Epithelial cell of prostate (primary cell): ENCODE measurements at regions not wholly inside any gene's neighbourhood (a gene's known extent, or its start where the extent isn't known, plus 50 kb on each side); places are given as distances from the start of the nearest gene placed in this dataset.
"Not testable (repeated sequence)": the region's sequence is repeated elsewhere in the genome, so short reads cannot be mapped to it uniquely, and the experiment has no call there.

Experiments used
- DNase-seq: peaks from one replicate; pipeline ENCODE4 v3.0.0-alpha.2; 2011; ENCODE audit warnings: low read depth, low spot score
- H3K27ac ChIP-seq: fragments of 450-650 bp; 2 replicates; pipeline ENCODE4 v1.5.1; 2017; ENCODE audit warnings: mild to moderate bottlenecking

DNA sequence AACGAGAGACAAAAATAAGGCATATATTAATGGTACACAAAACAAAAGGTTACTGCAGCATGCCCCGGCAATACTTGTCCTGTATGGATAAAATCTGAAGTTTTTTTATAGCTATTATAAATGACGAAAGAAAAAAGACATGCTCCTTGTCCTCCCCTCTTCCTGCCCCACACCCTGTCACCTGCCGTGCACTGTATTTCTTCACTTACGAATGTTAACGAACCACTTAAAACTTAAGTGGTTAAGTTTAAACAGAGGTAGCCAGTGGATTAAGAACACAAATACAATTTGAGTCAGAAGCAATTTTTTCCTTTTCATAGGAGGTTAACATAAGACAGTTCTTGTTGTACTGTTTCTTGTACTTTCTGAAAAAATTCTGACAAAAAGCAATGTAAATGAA is 799.1 kb upstream of the NECTIN3 start:
- no peak for DNase-seq
- no peak overlapping the region for H3K27ac ChIP-seq

DNA sequence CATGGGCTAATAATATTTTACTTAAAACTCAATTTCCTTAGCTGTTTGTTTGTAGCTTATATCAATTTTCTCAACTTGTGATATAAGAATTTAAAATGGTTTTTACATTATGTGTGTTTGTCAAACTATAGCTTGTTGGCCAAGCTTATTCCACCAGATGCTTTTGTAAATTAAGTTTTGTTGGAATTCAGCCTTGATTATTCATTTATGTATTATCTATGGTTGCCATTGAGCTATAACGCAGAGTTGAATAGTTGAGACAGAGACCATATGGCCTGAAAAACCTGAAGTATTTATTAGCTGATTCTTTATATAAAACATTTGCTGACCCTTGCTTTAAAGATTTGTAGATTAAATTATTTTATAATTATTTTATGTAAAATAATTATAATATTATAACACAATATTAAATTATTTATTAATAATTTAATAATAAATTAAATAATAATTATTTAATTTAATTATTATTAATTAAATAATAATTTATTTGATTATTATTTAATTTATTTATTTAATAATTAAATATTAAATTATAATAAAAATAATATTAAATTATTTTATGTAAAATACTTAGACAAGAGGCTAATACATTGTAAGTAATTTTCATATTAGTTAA is 779.6 kb upstream of the NECTIN3 start:
- H3K27ac ChIP-seq: no peak overlapping the region
- no peak for DNase-seq

- no peak overlapping the region for H3K27ac ChIP-seq
- peak; percentile 5 for DNase-seq
Observed at GRCh38 chr3:110293660-110294059, 778.0 kb upstream of the NECTIN3 start.

DNA sequence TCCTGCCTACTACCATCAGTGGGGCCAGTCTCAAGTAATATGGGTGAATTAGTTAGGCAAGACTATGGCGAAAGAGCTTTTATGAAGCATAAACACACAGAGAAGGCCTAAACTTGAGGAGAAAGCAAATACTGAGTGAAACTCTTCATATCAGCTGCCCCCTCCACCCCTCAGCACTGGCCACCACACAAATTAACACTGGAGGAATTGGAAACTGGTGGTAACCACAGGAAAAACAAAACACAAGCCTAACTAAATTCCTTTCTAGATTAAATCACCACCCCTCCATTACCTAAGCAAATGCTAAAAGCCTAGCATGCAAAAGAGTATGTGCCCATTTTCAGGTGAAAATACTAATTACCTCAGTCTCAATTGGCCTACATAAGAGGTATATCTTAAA is 774.7 kb upstream of the NECTIN3 start:
- no peak for DNase-seq
- no peak overlapping the region for H3K27ac ChIP-seq

GRCh38 chr3:110301781-110302180 is 769.8 kb upstream of the NECTIN3 start:
- no peak overlapping the region for H3K27ac ChIP-seq
- DNase-seq: no peak

GRCh38 chr3:110307065-110307809 is 764.4 kb upstream of the NECTIN3 start:
- DNase-seq: no peak
- no peak overlapping the region for H3K27ac ChIP-seq

- no peak for DNase-seq
- H3K27ac ChIP-seq: no peak overlapping the region
Observed at GRCh38 chr3:110311541-110311940, 760.1 kb upstream of the NECTIN3 start.

GRCh38 chr3:110314512-110315114 is 757.0 kb upstream of the NECTIN3 start:
- no peak overlapping the region for H3K27ac ChIP-seq
- DNase-seq: no peak

DNA sequence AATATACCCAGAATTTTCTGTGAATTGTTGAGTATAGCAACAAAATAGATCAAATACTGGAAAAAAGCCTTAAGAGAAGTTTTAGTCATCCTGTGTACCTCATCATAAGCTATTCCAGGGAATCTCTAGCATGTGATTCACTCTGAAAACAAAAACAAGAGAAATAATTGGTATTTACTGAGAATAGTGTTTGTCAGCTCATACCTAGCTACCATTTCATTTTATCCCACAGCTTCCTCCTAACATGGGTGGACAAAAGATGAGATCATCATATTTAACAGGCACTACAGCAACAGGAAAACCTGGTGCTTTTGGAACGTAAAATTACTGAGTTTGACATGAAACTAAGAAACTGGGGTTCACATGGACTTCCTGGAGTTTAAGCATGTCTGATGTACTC is 753.5 kb upstream of the NECTIN3 start:
- H3K27ac ChIP-seq: no peak overlapping the region
- no peak for DNase-seq

- no peak for DNase-seq
- no peak overlapping the region for H3K27ac ChIP-seq
Observed at GRCh38 chr3:110323349-110323748, 748.3 kb upstream of the NECTIN3 start.

DNA sequence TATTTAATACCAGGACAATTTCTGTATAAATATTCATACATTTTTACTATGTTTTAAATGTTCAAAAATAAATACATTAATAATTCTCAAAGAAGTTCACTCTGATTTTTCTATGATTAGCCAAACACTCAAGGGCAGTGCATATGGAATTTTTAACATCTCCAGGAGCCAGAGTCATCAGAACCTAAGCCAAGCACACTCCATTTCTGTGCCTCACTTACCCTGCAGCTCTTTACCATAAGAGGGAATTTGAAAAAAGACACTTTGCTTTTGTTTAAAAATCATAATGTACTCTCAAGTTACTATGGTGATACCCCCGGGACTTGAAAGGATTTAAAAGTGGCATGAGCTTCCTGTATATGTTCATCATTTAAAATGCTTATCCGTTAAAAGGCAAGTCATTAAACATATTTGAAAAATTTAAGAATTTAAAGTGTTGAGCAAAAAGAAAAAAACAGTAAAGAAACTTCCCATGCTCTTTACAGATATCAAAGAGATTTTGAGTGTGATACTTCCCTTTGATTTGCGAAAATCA is 747.4 kb upstream of the NECTIN3 start:
- no peak for DNase-seq
- no peak overlapping the region for H3K27ac ChIP-seq

DNA sequence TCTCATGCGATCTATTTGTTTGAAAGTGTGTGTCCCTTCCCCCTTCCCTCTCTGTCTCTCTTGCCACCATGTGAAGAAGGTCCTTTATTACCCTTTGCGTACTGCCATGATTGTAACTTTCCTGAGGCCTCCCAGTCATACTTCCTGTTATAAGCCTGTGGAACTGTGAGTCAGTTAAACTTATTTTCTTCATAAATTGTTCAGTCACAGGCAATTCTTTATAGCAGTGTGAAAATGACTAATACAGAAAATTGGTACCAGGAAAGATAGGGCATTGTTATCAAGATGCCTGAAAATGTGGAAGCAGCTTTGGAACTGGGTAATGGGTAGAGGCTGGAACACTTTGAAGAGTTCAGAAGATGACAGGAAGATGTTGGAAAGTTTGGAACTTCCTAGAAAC is 743.7 kb upstream of the NECTIN3 start:
- no peak for DNase-seq
- H3K27ac ChIP-seq: no peak overlapping the region

DNA sequence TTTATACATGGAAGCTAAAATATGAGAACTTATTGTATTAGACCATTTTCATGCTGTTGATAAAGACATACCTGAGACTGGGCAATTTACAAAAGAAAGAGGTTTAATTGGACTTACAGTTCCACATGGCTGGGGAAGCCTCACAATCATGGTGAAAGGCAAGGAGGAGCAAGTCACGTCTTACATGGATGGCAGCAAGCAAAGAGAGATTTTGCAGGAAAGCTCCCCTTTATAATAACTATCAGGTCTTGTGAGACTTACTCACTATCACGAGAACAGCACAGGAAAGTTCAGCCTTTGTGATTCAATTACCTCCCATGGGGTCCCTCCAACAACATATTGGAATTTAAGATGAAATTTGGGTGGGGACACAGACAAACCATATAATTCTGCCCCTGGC is 740.1 kb upstream of the NECTIN3 start:
- not testable (repeated sequence) for DNase-seq, H3K27ac ChIP-seq

DNA sequence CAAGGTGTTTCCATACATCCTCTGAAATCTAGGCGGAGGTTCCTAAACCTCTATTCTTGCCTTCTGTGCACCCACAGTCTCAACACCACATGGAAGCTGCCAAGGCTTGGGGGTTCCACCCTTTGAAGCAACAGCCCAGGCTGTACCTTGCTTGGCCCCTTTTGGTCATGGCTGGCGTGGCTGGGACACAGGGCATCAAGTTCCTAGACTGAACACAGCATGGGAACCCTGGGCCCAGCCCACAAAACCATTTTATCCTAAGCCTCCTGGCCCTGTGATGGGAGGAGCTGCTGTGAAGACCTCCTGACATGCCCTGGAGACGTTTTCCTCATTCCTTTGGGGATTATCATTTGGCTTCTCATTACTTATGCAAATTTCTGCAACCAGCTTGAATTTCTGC is 739.0 kb upstream of the NECTIN3 start:
- H3K27ac ChIP-seq: no peak overlapping the region
- DNase-seq: no peak

- no peak for DNase-seq
- H3K27ac ChIP-seq: no peak overlapping the region
Observed at GRCh38 chr3:110341047-110341446, 730.6 kb upstream of the NECTIN3 start.

DNA sequence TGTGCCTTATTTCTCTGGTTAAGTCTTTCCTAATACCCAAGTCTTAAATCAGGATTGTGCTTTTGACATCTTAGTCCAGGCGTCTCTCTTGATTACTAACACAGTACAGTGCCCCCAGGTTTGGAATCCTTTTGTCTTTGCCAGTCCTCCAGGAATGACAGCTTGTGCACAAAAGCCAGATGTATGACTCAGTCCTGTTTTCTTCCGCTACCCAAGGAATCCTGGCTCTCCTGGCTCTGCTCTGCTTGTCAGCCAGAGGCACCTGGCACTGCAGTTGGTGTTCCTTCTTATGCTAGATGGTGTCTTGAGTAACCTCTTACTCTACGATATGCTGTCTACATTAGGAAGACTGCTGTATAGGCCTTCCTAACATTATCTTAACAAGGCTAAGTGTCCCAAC is 728.2 kb upstream of the NECTIN3 start:
- peak; percentile 6 for DNase-seq
- H3K27ac ChIP-seq: no peak overlapping the region

DNA sequence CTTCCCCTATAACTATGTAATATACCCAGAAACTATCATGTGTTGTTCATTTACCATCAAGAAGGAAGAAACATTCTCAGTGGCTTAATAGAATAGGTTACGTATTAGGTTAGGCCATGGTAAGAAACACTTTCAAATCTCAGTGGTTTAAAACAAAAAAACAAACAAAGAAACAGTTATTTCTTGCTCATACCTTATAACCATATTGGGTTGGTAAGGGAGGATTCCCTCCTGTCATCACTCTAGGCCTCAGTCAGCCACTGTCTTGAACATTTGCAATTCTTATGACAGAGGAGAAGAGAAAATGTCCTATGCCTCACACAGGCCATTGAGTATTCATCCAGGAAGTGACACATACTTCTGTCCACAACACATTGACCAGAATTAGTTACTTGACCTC is 727.7 kb upstream of the NECTIN3 start:
- no peak for DNase-seq
- H3K27ac ChIP-seq: no peak overlapping the region

DNA sequence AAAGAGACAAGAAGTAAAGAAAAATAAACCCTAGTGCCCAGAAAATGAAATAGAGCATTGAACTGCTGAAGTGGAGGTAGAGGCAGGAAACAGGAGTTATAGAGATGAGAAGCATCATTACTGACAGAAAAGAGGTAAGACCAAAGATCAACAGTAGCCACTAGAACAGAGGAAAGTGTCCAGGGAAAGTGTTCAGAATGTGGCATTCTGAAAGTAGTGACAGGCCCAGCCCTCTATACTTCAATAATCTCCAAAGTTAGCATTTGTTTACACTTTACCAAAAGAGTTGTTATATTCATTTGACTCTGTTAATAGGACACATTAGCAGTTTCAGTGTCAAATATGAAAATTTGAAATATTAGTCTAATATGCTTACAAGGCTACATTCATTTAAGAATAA is 727.1 kb upstream of the NECTIN3 start:
- H3K27ac ChIP-seq: no peak overlapping the region
- no peak for DNase-seq

DNA sequence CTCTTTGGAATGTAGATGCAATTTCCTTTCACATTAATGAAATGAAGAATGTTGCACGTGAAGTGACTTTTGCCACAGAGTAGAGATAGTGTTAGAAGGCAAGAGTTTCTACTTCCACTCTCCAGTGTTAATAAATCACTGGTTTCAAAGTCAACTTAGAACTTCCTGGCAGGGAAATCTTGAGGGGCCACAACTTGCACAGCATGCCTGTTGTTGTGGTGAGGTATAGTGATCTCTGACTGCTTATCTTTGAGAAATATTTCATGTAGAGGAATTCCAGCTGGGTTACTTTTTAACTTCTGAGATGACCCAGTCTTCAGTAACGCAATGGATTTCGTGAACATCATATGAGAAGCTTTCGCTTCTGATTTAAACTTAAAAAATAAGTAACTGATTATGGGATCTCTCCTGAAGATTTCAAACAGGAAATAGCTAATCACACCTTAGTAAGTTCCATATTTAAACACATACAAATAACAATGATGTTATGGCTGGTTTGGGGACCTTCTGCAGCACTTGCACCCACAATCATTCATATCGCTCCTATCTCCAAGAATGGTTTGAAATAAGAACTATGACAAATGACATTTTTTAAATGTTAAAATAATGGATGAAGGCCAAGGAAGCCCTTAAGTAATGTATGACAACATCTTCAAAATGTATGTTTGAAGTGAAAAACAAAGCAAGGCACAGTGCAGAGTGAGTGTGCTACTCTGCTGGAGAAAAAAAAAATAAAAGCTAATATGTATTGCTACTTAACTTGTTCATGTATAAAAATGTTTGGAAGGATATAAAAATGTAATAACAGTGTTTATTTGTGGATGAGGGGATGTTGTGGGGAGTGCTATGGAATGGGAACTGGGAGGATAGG is 726.5 kb upstream of the NECTIN3 start:
- DNase-seq: no peak
- H3K27ac ChIP-seq: no peak overlapping the region

- DNase-seq: no peak
- H3K27ac ChIP-seq: no peak overlapping the region
Observed at GRCh38 chr3:110349295-110349694, 722.3 kb upstream of the NECTIN3 start.
